ENCODE measurements at regions not wholly inside any gene's neighbourhood (a gene's known extent, or its start where the extent isn't known, plus 50 kb on each side); places are given as distances from the start of the nearest gene placed in this dataset.

- peak; percentile 50 for DNase-seq (ENCODE audit: low read depth)
- TF ChIP-seq CTCF (IDR thresholded peaks at IDR 0.05; ENCODE audit: low read depth, low read length, missing control alignments), result no peak
- H3K4me3 ChIP-seq (ENCODE audit: low read depth, low read length), result no peak overlapping the region
- in situ Hi-C loops (cut with HindIII; ENCODE audit: low sequenced_read_pairs), result no loop called here
These were observed 292.0 kb upstream of the CCDC54 start for GRCh38 chr3:107085261-107085660.

- no peak for TF ChIP-seq CTCF (IDR thresholded peaks at IDR 0.05; ENCODE audit: low read depth, low read length, missing control alignments)
- no peak for DNase-seq (ENCODE audit: low read depth)
- no peak overlapping the region for H3K4me3 ChIP-seq (ENCODE audit: low read depth, low read length)
- in situ Hi-C loops (cut with HindIII; ENCODE audit: low sequenced_read_pairs), result no loop called here
These were observed 285.1 kb upstream of the CCDC54 start for GRCh38 chr3:107092121-107092520.

- in situ Hi-C loops (cut with HindIII; ENCODE audit: low sequenced_read_pairs), result no loop called here
- H3K4me3 ChIP-seq (ENCODE audit: low read depth, low read length), result no peak overlapping the region
- DNase-seq (ENCODE audit: low read depth), result no peak
- no peak for TF ChIP-seq CTCF (IDR thresholded peaks at IDR 0.05; ENCODE audit: low read depth, low read length, missing control alignments)
These were observed 278.4 kb upstream of the CCDC54 start for GRCh38 chr3:107098864-107099263.

GRCh38 chr3:107100137-107100536, 277.1 kb upstream of the CCDC54 start:
- in situ Hi-C loops (cut with HindIII; ENCODE audit: low sequenced_read_pairs), result no loop called here
- DNase-seq (ENCODE audit: low read depth), result no peak
- no peak for TF ChIP-seq CTCF (IDR thresholded peaks at IDR 0.05; ENCODE audit: low read depth, low read length, missing control alignments)
- no peak overlapping the region for H3K4me3 ChIP-seq (ENCODE audit: low read depth, low read length)

- no peak overlapping the region for H3K4me3 ChIP-seq (ENCODE audit: low read depth, low read length)
- in situ Hi-C loops (cut with HindIII; ENCODE audit: low sequenced_read_pairs), result no loop called here
- no peak for TF ChIP-seq CTCF (IDR thresholded peaks at IDR 0.05; ENCODE audit: low read depth, low read length, missing control alignments)
- DNase-seq (ENCODE audit: low read depth), result no peak
These were observed 276.7 kb upstream of the CCDC54 start for GRCh38 chr3:107100573-107100972.

- in situ Hi-C loops (cut with HindIII; ENCODE audit: low sequenced_read_pairs), result no loop called here
- DNase-seq (ENCODE audit: low read depth), result no peak
- H3K4me3 ChIP-seq (ENCODE audit: low read depth, low read length), result no peak overlapping the region
- TF ChIP-seq CTCF (IDR thresholded peaks at IDR 0.05; ENCODE audit: low read depth, low read length, missing control alignments), result no peak
These were observed 273.5 kb upstream of the CCDC54 start for GRCh38 chr3:107103786-107104185.

GRCh38 chr3:107106316-107106715, 270.9 kb upstream of the CCDC54 start:
- no peak for DNase-seq (ENCODE audit: low read depth)
- H3K4me3 ChIP-seq (ENCODE audit: low read depth, low read length), result no peak overlapping the region
- no peak for TF ChIP-seq CTCF (IDR thresholded peaks at IDR 0.05; ENCODE audit: low read depth, low read length, missing control alignments)
- in situ Hi-C loops (cut with HindIII; ENCODE audit: low sequenced_read_pairs), result no loop called here

All from astrocyte of the cerebellum (primary cell).